GM21786 (cell line): ENCODE measurements at regions not wholly inside any gene's neighbourhood (a gene's known extent, or its start where the extent isn't known, plus 50 kb on each side); places are given as distances from the start of the nearest gene placed in this dataset.

Source experiments
- ATAC-seq: cut with Tn5 transposase; IDR thresholded peaks from one replicate; pipeline ENCODE4 v1.9.1; 2021; ENCODE audit not compliant: unreplicated experiment

DNA sequence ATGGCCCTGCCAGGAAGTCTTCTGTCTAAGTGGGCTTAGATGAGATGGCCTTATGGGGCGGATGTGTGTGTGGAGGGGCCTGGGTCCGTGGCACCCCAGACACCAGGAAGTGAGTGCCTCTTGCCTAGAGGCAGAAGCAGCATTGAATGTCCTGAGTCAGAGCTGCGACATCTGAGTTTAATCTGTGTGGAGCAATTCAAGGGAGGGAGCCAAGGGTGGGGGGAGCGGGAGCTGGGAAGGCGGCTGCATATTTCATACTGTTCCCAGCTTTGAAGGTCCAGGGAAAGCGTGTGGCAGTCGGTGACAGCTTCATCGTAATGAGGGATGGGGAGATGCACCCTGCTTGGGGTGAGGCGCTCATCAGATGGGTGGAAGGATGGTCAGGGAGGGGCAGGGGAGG, 73.5 kb upstream of the THY1 start:
- ATAC-seq, result no peak

DNA sequence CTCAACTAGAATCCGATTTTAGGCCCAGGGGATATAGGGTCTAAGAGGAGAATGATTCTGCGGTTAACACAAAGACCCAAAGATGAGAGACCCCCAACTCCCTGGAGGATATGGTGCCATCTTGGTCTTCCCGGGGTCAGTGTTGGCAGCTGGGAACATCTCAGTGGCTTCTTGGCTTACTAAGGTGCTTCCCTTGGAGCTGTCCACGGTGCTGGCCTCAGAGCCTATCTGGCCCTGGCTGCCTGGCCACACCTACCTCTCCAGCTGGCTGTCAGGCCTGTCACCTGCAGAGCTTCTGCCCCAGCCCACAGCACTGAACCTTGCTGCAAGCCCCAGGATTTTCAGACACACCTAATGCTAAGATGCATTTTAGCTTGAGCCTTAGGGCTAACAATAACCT, 70.7 kb upstream of the THY1 start:
- no peak for ATAC-seq

DNA sequence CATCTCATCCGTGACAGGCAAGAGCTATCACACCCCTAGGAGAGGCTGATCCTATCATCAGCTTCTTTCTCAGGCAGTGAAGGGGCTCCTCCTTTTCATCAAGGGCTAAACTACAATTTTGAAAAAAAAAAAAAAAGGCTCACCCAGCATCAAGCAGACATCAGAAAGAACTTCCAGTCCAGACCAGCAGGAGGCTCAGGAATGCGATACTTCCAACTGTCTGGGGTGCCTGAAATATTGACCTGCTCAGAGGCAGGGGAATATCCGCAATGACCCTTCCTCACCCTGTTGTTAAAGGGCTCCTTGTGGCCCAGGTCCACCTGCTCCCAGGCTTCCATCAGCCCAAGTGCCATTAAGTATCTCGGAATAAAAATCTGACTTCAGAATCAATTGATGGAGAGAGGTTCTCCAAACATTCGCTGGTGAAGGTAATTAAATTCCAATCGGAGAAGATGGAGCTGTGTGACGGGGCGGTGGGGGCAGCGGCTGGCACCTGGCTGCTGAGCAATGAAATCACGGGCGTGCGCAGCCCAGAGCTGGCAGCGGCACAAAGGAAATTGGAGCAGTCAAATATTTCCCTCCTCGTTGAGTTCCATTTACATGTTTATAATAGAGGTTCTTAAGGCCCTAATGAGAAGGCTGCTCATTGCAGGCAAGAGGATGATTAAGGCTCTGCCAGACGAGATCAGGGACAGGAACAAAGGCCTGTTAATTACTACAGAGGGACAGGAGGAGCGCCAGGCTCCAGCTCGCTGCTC, 69.0 kb upstream of the THY1 start:
- no peak for ATAC-seq

DNA sequence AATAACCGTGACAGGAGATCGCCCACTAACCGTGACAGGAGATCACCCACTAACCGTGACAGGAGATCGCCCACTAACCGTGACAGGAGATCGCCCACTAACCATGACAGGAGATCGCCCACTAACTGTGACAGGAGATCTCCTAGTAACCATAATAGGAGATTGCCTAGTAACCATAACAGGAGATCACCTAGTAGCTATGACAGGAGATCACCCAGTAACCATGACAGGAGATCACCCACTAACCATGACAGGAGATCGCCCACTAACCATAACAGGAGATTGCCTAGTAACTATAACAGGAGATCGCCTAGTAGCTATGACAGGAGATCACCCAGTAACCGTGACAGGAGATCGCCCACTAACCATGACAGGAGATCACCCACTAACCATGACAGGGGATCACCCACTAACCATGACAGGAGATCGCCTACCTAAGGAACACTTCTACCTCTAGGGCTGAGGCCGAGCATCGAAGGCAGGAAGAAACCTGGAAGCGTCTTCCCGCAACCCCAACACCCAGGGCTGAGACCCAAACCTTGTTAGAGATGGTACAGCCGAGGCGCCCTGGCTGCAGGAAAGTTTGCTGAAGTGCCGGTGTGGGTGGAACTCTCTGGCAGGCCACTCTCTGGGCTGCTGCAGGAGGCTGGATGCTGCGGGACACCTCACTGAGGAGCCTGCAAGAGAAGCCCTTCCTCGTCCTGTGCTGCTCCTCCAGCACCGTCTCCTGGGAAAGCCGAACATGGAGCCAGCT, 67.5 kb upstream of the THY1 start:
- ATAC-seq, result no peak

DNA sequence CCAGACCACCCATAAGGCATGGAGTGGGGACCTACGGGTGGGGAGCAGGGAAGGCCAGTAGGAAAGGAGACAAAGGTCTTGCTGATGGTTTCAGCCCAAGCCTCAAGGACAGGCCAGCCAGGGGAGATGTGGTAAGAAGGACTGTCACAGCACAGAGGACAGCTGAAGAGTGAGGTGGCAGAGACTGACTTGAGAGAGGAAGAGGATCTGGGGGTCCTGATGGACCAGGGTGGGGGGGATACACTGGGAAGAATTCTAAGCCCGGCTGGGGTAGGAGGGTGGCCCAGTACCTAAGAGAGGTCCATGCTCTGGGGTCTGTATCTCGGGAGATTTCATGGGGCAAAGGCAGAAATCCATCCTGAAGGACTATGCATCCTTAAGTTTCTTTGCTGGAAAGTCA, 66.1 kb upstream of the THY1 start:
- no peak for ATAC-seq

DNA sequence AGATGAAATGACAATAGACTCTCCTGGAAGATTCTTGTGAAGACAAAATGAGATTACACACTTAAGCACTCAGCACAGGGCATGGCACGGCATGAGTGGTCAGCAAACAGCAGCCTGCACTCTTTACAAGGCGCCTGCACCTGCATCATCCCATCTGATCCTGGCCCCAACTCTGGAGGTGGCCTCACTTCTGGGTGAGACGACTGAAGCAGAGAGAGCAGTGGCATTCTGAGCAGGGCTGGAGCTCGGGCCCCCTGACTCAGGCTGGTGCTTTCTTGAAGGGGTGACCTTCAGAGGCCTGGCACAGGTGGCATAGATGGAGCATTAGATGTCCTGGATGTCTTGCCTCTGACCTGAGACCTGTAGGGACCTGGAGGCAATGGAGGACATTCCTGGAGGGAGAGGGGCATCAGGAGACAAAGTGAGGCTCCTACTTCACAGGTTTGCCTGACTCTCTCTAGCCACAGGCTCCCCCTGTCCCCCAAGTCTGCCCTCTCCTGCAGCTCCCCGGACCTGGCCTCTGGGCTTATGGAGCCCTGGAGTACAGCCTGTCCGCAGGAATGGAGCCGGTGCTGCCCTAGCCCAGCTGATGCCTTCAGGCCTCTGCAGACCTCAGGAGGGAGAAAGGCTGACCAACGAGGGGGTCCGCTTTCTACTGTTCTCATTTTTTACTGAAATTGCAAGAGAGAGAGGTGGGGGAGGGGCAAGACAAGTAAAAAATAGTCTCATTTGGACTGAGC, 65.5 kb upstream of the THY1 start:
- no peak for ATAC-seq

DNA sequence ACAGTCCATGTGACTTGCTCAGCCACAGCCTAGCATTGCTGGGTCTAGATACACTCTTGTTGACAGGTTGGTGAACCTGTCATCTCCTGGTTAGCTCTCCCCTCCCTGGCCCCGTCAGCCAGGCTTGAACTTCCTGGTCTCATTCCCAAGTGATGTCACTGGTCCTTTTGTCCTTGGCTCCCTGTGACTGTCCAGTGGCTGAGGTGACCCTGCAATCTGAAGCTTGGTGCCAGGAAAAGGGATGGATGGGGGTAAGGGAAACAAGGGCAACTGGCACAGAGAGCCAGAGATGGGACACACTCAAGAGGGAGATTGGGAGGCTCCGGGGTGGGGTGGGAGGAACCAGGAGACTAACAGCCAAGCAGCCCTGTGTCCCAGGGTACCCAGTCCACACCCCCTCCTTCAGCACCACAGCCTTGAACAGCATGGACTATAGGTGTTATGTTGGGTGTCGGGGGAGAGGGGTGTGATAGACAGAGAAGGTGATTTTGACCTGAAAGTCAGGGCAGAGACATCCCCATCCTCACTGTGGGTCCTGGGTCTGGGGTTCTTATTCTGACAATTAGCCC, 63.8 kb upstream of the THY1 start:
- ATAC-seq, result no peak

DNA sequence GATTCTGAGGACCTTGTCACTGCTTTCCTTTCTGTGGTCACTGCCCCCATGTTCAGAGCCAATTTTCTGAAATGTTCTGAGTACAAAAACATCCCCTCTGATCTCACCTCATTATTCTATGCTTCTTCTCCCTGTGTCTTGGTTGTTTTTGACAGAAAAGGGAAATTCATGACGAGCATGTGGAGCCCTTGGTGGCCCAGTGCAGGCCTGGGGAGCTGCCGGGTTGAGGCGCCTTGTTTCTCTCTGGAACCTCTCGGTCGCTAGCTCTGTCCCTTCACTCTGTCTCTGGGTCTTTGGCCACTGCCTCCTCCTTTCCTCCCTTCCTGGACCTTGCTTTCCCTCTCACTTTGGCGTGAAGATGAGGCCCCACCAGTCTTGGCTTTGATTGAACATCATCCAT, 63.0 kb upstream of the THY1 start:
- no peak for ATAC-seq

DNA sequence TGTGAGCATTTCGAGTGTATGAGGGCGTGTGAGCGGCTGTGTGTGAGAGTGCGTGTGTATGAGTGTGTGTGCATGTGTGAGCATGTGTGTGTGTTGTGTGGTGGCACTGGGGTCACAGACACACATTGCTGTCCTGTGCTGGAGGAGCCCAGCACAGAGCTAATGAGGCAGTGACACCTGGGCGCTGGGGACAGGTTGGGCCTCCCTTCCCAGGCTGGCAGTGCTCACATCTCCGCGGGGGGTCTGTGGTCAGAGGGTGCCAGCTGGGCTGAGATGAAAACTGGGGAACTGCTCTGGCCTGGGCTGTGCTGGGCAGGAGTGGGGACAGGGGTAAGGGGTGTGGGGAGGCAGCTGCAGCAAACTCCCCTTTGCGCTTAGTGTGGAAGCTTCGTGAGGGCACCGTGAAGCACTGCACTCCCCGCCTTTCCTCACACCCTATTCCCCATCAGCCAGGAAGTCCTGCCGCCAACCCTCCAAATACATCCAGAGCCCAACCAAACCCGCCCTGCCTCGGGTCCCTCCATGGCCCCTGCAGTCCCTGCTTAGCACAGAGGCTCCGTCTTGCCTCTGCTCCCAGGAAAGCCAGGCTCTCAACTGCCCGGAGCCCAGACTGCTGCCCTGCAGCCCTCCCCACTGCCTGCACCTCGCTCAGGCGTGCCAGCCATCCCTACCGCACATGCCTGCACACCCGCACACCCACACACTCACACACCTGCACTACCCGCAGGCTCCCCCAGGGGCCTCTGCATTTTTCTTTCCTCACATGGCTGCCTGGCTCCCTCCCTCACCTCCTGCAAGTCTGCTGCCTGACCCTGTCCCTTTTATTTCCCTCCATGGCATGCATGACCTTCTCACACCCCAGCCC, 62.0 kb upstream of the THY1 start:
- no peak for ATAC-seq

DNA sequence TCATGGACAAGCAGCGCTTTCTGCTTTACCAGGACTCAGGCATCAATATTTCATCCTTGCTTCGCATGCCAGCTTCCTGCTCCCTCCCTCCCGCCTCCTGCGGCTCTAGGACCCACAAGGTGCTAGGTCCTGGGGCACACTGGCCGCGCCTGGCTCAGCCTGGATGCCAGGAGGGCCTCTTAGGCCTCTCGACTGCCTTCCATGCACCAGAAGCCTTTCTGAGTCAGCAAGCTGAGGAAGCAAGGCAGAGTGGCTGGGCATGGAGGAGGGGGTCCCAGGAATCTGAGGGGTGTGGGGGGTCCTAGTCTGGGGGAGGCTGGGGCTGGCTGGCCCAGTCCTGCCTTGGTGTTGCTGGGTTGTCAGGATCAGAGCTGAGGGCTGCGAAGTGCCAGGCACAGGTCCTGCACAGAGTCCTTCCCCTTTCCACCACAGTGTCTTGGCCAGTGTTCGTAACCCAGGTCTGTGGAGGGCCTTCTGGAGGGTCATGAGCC, 61.0 kb upstream of the THY1 start:
- no peak for ATAC-seq

DNA sequence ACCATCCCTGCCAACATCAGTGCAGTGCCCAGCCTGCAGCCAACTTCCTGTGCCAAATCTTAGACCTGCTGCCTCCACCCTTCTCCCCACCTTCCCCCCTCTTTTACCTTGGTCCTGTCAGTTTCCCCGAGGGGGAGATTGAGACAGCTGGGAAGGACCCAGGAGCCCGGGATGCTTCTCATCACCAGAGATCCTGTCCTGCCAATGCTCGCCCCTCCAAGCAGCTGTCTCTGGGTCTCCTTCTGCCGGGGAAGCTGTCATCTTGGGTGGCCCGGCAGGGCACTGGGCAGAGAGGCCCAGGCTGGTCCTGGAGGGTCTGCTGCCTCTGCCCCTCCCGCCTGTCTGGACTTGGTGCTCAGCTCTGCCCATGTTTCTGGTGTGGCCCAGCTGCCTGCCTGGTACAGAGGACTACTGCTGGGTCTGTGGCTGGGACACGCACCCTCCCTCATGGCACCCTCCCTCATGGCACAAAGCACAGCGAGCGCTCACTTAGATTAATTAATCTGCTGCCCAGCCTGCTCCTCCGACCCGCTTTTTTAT, 60.4 kb upstream of the THY1 start:
- no peak for ATAC-seq

DNA sequence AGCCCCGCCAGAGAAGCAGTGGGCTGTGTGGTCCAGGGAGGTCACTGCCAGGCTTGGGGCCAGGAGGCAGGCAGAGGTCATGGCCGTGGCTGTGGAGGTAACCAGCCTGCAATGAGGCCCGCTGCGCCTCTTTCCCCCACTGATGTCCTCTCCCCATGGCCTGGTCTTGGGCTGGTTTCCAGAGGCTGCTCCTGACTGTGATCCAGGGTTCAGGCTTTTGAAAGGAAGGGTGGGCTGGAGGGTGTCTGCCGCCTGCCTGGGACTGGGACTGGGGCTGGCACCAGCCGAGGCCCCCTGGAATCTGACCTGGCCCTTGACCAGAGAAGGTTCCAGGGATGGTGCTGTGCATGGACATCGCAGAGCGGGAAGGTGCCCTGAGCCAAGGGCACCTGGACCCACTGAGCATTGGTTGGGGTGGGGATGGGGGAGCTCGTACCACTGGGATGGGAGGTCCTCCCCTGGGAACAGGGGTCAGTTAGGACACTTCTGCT, 59.6 kb upstream of the THY1 start:
- ATAC-seq, result no peak

DNA sequence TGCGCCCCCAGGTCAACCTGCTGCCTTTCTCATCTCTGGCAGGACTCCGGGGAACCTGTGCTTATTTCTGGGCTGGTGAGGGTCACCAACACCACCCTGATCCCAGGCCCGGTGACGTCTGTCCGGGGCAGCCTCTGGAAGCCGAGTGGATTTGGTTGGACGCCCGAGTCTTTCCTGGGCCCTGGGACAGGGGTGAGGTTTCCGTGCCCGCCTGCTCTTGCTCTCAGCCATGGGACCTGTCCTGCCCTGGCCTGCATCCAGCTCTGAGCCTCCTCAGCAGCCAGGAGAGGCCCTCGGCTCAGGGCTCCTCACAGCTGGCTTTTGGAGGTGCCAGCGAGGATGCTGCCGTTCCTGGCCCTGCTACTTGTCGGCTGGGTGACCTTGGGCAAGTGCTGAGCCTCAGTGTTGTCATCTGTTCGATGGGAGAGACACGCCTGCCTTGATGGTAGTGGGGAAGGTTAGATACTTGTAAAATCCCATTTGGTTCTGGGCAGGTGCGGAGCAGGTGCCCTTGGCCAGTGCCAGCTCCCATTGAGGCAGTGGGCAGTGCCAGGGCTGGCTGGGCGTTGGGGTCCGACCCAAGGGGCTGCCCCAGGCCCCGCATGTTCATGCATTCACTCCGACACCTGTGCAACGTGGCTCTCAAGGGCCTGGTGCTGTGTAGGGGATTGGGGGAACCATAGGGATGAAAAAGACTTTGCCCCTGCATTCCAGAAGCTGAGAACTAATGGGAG, 58.9 kb upstream of the THY1 start:
- ATAC-seq, result no peak

DNA sequence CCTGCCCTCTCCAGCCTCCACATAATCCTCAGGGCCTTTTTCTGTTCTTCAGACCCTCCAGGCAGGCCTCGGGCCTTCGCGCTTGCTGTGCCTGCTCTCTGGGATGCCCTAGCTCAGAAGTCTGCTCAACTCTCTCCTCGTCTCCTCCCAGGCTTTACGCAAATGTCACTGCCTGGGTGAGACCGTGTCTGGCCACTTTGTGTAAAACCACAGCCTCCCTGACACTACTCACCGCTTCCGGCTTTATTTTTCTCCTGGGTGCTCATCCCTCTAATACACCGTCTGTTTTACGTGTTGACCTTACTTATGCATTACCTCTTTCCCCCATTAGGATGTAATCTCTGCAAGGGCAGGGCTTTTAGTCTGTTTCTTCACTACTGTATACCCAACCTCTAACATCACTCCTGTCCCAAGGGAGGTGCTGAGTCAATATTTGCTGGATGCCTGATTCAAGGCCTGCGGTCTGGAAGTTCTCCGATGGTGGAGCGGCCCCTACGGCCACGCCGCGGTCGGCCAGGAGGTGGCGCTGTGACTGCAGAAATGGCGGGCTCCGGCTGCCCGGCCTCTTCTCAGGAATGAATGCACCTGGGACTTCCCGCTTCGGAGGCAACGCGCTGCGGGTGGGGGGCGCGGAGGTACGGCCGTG, 58.2 kb upstream of the THY1 start:
- peak; percentile 70 for ATAC-seq

DNA sequence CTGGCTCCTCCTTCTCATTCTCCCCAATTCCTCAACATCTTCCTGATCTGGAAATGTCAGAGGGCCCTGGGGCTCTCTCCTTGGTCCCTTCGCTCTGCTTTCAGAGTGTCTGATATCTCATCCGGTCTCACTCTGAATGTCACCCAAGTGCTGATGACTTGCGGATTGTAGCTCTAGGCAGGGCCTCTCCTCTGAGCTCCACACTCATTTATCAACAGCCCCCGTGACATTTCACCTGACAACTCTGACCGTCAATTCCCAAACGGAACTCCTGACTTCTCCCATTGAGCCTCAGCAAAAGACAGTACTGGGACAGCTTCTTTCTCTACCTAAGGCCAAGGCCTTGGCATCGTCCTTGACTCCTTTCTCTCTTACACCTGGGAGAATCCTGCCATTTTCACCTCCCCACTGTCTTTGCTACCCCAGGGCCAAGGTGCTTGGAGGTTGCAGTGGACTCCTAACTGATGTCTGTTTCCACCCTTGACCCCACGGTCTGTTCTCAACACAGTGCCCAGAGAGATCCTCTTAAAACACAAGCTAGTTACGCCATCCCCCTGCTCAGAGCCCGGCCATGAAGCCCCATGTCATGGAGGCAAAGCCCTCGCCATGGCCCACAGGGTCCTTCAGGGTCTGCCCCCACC, 57.5 kb upstream of the THY1 start:
- no peak for ATAC-seq

DNA sequence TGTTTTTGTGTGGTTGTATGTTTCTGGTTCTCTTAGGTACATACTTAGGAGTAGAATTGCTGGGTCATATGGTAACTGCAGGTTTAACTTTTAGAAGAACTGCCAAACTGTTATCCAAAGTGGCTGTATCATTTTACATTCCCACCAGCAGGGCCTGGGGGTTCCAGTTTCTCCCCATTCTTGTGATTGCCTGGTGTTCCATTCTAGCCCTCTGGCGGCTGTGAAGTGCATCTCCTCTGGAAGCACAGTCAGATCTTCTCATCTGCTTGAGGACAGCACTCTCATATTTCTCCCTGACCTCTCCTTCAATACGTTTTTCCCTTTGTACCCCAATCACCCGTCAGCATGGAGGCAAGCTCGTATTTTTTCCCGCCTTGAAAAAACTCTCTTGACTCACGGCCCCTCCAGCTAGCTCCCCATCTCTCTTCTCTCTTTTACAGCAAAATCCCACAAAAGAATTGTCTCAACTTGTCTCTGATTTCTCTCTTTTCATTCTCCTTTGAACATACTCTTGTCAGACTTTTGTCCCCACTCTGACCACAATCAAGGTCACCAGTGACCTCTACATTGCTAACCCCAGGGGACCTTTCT, 56.8 kb upstream of the THY1 start:
- ATAC-seq, result no peak

DNA sequence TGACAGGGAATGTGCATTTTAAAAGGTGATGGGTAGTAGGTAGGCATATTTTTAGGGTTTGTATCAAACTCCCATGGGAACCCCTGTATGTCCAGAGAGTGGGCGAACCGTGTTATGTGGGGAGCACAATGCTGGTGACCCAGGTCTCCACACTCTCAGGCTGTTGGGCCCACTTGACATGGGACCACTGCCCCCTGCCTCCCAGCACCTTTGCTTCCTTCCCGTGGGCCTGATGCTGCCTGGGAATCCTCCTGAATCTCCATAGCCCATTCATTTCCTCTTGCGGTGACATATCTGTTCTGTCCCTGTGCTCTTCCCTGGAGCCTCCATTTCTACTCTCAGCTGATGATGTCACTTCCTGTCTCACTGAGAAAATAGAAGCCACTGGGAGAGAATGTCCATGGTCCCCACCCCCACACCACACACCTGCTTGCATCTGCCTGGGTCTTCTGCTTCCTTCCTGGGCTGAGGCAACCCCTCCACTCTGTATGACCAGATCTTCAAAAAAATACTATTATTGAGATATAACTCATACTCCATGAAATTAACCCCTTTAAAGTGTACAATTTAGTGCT, 55.8 kb upstream of the THY1 start:
- no peak for ATAC-seq
